ENCODE measurements at regions not wholly inside any gene's neighbourhood (a gene's known extent, or its start where the extent isn't known, plus 50 kb on each side); places are given as distances from the start of the nearest gene placed in this dataset.

- TF ChIP-seq CTCF (IDR thresholded peaks at IDR 0.05; ENCODE audit: borderline replicate concordance, extremely low read depth, low read length, poor library complexity, severe bottlenecking) (no peak), EZH2 (IDR thresholded peaks at IDR 0.05; ENCODE audit: borderline replicate concordance, low read depth, low read length, severe bottlenecking) (no peak)
Observed at GRCh38 chr2:165013944-165014619, 58.8 kb upstream of the SLC38A11 start.
